DMS114 treated with DMSO at 0.1 percent for 48 hours (cell line): ENCODE measurements at regions not wholly inside any gene's neighbourhood (a gene's known extent, or its start where the extent isn't known, plus 50 kb on each side); places are given as distances from the start of the nearest gene placed in this dataset.
"Not testable (repeated sequence)": the region's sequence is repeated elsewhere in the genome, so short reads cannot be mapped to it uniquely, and the experiment has no call there.

Source experiments
- DNase-seq: peaks from one replicate; lab custom pipeline; 2025; ENCODE audit not compliant: unreplicated experiment; lab: John Stamatoyannopoulos, UW

- DNase-seq = no peak
These were observed 207.4 kb downstream of the OPA1 start for GRCh38 chr3:193800138-193801043.

- DNase-seq = no peak
These were observed 208.1 kb downstream of the OPA1 start for GRCh38 chr3:193801097-193801496.

GRCh38 chr3:193803288-193803687 is 210.3 kb downstream of the OPA1 start:
- no peak for DNase-seq

- no peak for DNase-seq
These were observed 212.4 kb downstream of the OPA1 start for GRCh38 chr3:193805448-193805847.

GRCh38 chr3:193808317-193808716 is 215.3 kb downstream of the OPA1 start:
- no peak for DNase-seq

- no peak for DNase-seq
These were observed 216.1 kb downstream of the OPA1 start for GRCh38 chr3:193809106-193809505.

- no peak for DNase-seq
These were observed 219.2 kb downstream of the OPA1 start for GRCh38 chr3:193812078-193812725.

- no peak for DNase-seq
These were observed 219.9 kb downstream of the OPA1 start for GRCh38 chr3:193812791-193813500.

GRCh38 chr3:193813501-193813830 is 220.5 kb downstream of the OPA1 start:
- no peak for DNase-seq

- no peak for DNase-seq
These were observed 221.3 kb downstream of the OPA1 start for GRCh38 chr3:193814166-193814892.

- DNase-seq = no peak
These were observed 222.4 kb downstream of the OPA1 start for GRCh38 chr3:193815246-193816027.

GRCh38 chr3:193816028-193816395 is 223.0 kb downstream of the OPA1 start:
- no peak for DNase-seq

- no peak for DNase-seq
These were observed 223.8 kb downstream of the OPA1 start for GRCh38 chr3:193816656-193817311.

GRCh38 chr3:193819117-193820010 is 226.4 kb downstream of the OPA1 start:
- no peak for DNase-seq

- DNase-seq = no peak
These were observed 228.2 kb downstream of the OPA1 start for GRCh38 chr3:193821151-193821668.

GRCh38 chr3:193822492-193823212 is 229.6 kb downstream of the OPA1 start:
- no peak for DNase-seq

- DNase-seq = not testable (repeated sequence)
These were observed 230.2 kb downstream of the OPA1 start for GRCh38 chr3:193823213-193823605.

- DNase-seq = no peak
These were observed 231.4 kb downstream of the OPA1 start for GRCh38 chr3:193824365-193824764.
